Mesothelial cell of epicardium (in vitro differentiated cells): ENCODE measurements at regions not wholly inside any gene's neighbourhood (a gene's known extent, or its start where the extent isn't known, plus 50 kb on each side); places are given as distances from the start of the nearest gene placed in this dataset.

Experiments used
- DNase-seq, 2 experiments: peaks; one replicate each; pipeline ENCODE4 v3.0.0; 2021; ENCODE audit warnings: low spot score in 2 of 2; ENCODE audit not compliant: unreplicated experiment in 2 of 2
- H3K27ac Mint-ChIP-seq: 2 replicates; pipeline ENCODE4 v1.8.0; 2021; ENCODE audit warnings: mixed read lengths
- H3K27me3 Mint-ChIP-seq: 2 replicates; pipeline ENCODE4 v1.8.0; 2021; ENCODE audit warnings: low read depth, mixed read lengths
- H3K36me3 Mint-ChIP-seq: 2 replicates; pipeline ENCODE4 v1.8.0; 2021; ENCODE audit warnings: mixed read lengths
- H3K4me1 Mint-ChIP-seq: 2 replicates; pipeline ENCODE4 v1.8.0; 2021; ENCODE audit warnings: mixed read lengths
- H3K4me3 Mint-ChIP-seq: 2 replicates; pipeline ENCODE4 v1.8.0; 2021; ENCODE audit warnings: mild to moderate bottlenecking, moderate library complexity, mixed read lengths
- H3K9me3 Mint-ChIP-seq: 2 replicates; pipeline ENCODE4 v1.8.0; 2021; ENCODE audit warnings: mixed read lengths
- TF ChIP-seq, protein P1 (sequence below): fragments of 200-600 bp; sonication (generic); IDR thresholded peaks from one replicate; pipeline ENCODE4 v1.5.0; 2021; ENCODE audit warnings: antibody characterized with exemption; ENCODE audit not compliant: unreplicated experiment

DNA sequence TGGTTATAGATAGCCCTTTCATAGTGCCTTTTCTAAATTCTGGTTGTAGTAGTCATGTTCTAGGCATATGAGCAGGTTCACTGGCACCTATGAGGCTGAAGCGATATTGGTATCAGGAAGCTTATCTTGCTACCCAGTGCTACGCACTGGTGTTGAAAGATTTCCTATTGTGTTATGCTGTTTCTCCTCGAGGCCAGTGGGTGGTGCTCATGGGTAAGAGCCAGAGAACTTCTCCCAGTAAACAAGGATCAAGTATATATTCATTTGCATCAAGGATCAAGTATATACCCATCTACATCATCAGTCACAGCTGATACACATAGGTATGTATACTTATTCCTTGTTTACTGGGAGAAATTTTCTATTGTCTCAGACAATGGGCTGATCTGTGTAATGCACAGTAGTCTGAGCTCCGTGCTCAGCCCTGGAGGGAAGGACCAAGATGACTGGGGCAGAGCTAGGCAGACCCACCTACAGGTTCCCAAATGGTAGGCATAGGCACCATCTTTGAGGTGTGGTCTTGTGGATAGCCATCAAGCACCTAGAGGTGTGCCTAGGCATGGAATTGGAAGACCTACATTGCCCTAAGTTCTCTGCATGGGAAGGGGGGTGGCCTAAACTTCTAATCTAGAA is 101.2 kb upstream of the GALNT13 start:
- H3K4me3 Mint-ChIP-seq = no peak overlapping the region
- TF ChIP-seq, protein P1, sequence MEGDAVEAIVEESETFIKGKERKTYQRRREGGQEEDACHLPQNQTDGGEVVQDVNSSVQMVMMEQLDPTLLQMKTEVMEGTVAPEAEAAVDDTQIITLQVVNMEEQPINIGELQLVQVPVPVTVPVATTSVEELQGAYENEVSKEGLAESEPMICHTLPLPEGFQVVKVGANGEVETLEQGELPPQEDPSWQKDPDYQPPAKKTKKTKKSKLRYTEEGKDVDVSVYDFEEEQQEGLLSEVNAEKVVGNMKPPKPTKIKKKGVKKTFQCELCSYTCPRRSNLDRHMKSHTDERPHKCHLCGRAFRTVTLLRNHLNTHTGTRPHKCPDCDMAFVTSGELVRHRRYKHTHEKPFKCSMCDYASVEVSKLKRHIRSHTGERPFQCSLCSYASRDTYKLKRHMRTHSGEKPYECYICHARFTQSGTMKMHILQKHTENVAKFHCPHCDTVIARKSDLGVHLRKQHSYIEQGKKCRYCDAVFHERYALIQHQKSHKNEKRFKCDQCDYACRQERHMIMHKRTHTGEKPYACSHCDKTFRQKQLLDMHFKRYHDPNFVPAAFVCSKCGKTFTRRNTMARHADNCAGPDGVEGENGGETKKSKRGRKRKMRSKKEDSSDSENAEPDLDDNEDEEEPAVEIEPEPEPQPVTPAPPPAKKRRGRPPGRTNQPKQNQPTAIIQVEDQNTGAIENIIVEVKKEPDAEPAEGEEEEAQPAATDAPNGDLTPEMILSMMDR = no peak
- H3K27me3 Mint-ChIP-seq = peaks cover 3% of the 10 kb centered on the region
- DNase-seq = no peak
- no peak overlapping the region for H3K27ac Mint-ChIP-seq
- H3K36me3 Mint-ChIP-seq = peaks cover 20% of the 10 kb centered on the region
- no peaks in the 10 kb centered on the region for H3K4me1 Mint-ChIP-seq
- peaks cover 42% of the 10 kb centered on the region for H3K9me3 Mint-ChIP-seq

DNA sequence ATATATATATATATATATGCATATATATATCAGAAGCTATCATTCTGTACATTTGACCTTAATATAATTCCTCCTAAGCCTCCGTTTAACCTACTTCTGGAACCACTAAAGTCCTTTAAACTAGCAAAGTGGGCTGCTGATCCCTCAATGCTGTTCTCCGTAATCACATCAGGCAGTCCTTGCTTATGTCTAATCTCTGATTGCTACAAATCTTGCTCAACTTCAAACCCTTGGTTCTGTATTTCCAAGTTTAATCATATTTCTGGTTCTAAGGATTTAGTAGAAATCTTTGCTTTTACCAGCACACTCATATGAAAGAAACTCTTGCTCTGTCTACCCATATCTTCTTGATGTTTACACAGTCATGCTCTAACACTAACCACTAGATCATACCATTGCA is 91.5 kb upstream of the GALNT13 start:
- H3K9me3 Mint-ChIP-seq = no peaks in the 10 kb centered on the region
- TF ChIP-seq, protein P1 = no peak
- no peaks in the 10 kb centered on the region for H3K36me3 Mint-ChIP-seq
- DNase-seq = no peak
- H3K27me3 Mint-ChIP-seq = no peaks in the 10 kb centered on the region
- no peak overlapping the region for H3K27ac Mint-ChIP-seq
- H3K4me3 Mint-ChIP-seq = no peak overlapping the region
- no peaks in the 10 kb centered on the region for H3K4me1 Mint-ChIP-seq

DNA sequence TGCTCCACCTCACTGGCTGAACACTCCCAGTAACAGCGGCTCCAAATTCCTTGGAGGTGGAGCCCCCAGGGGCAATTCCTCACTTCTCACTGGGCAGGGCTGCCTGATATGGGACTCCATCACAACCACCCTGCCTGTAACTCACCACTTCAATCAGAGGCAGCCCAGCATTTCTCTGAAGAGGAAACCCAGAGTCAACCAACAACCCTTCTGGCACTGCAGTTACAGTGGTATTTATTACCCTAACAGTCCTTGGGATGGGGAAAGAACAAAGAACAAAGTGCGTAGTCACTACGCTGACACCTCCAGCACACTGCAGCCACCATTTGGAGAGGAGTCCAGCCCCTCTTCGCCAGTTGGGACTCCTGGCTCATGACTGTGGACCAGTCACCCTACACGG is 85.7 kb upstream of the GALNT13 start:
- Mint-ChIP-seq H3K4me3 (no peak overlapping the region), H3K27ac (no peak overlapping the region), H3K4me1 (no peaks in the 10 kb centered on the region), H3K36me3 (peaks cover 12% of the 10 kb centered on the region), H3K9me3 (peaks cover 39% of the 10 kb centered on the region), H3K27me3 (no peaks in the 10 kb centered on the region)
- TF ChIP-seq, protein P1 = no peak
- no peak for DNase-seq

DNA sequence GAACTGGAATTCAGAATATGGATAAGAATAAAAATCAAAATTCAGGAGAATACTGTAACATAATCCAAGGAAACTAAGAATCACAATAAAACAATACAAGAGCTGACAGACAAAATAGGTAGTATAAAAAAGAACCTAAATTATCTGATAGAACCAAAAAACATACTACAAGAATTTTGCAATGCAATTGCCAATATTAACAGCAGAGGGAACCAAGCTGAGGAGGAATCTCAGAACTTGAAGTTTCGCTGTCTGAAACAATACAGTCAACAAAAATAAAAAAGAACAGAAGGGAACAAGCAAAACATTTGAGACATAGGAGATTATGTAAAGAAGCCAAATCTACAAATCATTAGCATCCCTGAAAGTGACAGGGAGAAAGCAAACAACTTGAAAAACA is 84.1 kb upstream of the GALNT13 start:
- Mint-ChIP-seq H3K4me3 (no peak overlapping the region), H3K36me3 (peaks cover 14% of the 10 kb centered on the region), H3K9me3 (peaks cover 46% of the 10 kb centered on the region), H3K27ac (no peak overlapping the region), H3K27me3 (no peaks in the 10 kb centered on the region), H3K4me1 (no peaks in the 10 kb centered on the region)
- DNase-seq = no peak
- TF ChIP-seq, protein P1 = no peak

DNA sequence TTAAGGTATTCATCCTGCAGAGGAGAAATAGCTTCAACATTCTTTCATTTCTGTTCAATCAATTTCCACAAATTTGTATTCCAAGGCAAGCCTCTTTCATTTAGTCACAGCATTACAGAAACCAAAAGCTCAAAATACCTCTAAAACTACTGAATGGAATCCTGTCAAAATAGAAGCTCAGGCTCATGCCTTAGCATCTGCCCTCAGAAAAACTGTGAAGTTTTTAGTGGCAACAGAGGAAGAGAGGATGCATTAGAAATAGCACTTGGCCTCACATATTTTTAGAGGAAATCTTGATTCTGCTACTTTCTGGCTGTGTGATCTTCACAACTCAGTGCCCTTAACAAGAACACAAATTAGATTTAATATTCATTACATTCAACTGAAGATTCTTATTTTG is 69.1 kb upstream of the GALNT13 start:
- no peak overlapping the region for H3K27ac Mint-ChIP-seq
- no peaks in the 10 kb centered on the region for H3K36me3 Mint-ChIP-seq
- no peak for DNase-seq
- H3K4me3 Mint-ChIP-seq = no peak overlapping the region
- TF ChIP-seq, protein P1 = no peak
- H3K9me3 Mint-ChIP-seq = no peaks in the 10 kb centered on the region
- no peaks in the 10 kb centered on the region for H3K27me3 Mint-ChIP-seq
- H3K4me1 Mint-ChIP-seq = peaks cover 4% of the 10 kb centered on the region

DNA sequence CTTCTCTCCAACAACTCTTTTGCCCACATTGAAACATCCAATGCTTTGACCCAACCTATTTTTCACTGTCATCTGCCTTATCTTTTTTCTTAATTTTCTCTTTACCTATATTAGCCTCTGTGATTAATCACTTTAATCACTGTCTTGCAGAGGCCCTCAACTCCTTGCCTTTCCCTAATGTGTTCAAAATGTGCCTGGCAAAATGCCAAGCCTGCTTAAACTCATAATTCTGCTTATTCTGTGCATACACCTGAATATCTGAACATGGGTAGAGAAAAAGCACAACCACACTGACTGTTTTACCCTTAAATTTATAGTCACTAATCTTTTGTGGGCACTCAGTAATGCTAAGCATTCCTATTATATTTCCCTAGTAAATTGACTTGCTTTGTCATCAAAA is 63.0 kb upstream of the GALNT13 start:
- Mint-ChIP-seq H3K4me3 (no peak overlapping the region), H3K27ac (peak overlapping the region; percentile 4), H3K9me3 (no peaks in the 10 kb centered on the region), H3K36me3 (no peaks in the 10 kb centered on the region), H3K27me3 (no peaks in the 10 kb centered on the region), H3K4me1 (peaks cover 30% of the 10 kb centered on the region)
- TF ChIP-seq, protein P1 = no peak
- peak in 1 of 2 experiments; percentile 44 for DNase-seq
